ENCODE measurements at regions not wholly inside any gene's neighbourhood (a gene's known extent, or its start where the extent isn't known, plus 50 kb on each side); places are given as distances from the start of the nearest gene placed in this dataset.

DNA sequence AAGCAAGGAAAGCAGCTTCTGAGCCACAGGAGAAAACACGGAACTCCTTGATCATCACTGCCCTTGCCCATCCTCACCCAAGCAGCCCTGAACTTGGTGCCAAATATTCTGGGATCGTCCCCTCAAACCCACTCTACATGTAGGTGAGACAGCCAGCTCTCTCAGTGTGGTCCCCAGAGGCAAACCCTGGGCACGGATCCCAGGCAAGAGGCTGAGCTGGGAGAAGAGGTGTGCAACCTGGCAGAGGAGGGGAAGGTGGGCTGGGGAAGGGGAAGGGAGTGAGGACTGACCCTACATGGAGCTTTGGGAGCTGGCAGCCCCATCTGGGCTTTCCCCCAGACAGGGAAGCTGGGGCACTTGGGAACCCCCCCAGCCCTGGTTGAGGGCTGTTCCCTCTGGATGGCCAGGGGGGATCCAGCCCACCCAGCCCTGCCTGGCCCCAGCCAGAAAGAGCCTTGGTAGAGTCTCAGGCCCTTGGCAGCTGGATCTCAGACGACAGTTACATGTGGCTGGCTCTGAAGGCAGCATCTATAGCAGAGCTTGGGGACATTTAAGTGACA lies 186.2 kb upstream of the CST7 start:
- Mint-ChIP-seq H3K4me1 (ENCODE audit: unreplicated experiment) (no peaks in the 10 kb centered on the region), H3K27ac (no peak overlapping the region)
- DNase-seq (ENCODE audit: extremely low spot score, unreplicated experiment): peak; percentile 60

DNA sequence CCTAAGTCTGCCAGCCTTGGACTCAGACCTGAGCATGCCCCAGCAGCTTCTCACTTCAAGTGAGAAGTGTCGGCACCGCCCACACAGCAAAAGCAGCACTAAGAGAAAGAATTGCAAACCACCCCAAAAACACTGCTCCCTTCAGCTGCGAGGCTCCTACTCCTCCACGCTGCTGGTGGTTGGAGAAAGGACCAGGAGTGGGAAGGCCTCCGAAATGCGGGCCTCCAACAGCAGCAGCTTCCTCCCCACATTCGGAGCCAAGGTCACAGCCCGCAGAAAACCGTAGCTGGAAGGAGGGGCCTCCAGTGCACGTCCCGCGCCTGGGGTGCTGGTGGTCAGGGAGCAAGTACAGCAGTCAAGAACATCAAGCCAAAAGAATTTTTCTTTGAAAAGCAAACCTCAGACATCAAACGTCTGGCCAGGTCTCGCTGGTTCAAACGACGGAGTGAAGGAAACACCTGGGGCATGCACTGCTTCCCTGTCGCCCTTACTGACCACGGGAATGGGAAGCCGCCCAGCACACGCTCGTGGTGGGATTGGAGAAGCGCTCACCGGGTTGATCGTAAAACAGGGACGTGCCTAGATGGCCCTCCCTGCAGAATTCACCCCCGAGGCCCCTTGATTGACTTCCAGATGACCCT lies 185.6 kb upstream of the CST7 start:
- Mint-ChIP-seq H3K4me1 (ENCODE audit: unreplicated experiment) (peaks cover 5% of the 10 kb centered on the region), H3K27ac (no peak overlapping the region), H3K36me3 (no peaks in the 10 kb centered on the region), H3K27me3 (no peaks in the 10 kb centered on the region), H3K4me3 (no peak overlapping the region), H3K9me3 (no peaks in the 10 kb centered on the region)
- peak; percentile 47 for DNase-seq (ENCODE audit: extremely low spot score, unreplicated experiment)
- TF ChIP-seq, protein P1, sequence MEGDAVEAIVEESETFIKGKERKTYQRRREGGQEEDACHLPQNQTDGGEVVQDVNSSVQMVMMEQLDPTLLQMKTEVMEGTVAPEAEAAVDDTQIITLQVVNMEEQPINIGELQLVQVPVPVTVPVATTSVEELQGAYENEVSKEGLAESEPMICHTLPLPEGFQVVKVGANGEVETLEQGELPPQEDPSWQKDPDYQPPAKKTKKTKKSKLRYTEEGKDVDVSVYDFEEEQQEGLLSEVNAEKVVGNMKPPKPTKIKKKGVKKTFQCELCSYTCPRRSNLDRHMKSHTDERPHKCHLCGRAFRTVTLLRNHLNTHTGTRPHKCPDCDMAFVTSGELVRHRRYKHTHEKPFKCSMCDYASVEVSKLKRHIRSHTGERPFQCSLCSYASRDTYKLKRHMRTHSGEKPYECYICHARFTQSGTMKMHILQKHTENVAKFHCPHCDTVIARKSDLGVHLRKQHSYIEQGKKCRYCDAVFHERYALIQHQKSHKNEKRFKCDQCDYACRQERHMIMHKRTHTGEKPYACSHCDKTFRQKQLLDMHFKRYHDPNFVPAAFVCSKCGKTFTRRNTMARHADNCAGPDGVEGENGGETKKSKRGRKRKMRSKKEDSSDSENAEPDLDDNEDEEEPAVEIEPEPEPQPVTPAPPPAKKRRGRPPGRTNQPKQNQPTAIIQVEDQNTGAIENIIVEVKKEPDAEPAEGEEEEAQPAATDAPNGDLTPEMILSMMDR (conservative IDR thresholded peaks at IDR 0.05): no peak

More for the DNA sequence above, 186.2 kb upstream of the CST7 start:
- no peaks in the 10 kb centered on the region for H3K27me3 Mint-ChIP-seq
- no peaks in the 10 kb centered on the region for H3K36me3 Mint-ChIP-seq
- no peaks in the 10 kb centered on the region for H3K9me3 Mint-ChIP-seq
- no peak overlapping the region for H3K4me3 Mint-ChIP-seq
- TF ChIP-seq, protein P1 (conservative IDR thresholded peaks at IDR 0.05): no peak

DNA sequence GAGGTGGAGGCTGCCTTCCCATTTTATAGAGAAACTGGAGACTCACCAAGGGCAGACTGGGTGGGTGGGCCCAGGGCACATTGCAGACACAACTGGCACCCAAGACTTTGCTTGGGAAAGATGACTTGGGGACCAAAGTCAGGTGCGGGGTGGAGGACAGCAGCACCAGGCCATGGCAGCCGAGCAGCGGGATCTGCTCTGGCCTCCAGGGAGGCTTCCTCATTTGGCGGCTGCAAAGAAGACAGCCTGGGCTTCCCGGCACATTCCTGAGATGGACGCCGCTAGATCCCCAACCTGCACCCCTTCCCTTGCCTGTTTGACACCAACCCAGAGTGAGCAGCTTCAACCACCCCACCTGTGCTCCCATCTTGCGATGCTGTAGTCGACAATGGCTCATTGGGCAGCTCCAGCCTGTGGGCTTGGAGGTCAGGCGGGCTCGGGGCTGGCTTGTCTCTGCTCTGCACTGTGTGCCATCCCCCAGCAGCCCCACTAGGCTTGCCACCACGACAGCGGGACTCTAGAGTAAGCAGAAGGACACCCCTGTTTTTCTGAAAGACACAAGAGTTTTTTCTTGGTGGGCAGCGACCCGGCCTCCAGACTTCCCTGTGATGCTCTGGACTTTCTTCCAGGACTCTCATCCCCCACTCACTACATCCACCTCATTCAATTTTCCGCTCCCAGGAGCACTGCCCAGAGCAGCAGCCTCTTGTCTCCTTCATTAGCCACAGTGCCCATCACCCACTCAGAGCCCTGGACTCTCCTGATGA lies 184.9 kb upstream of the CST7 start:
- DNase-seq (ENCODE audit: extremely low spot score, unreplicated experiment): peak; percentile 47
- H3K27me3 Mint-ChIP-seq: no peaks in the 10 kb centered on the region
- H3K4me1 Mint-ChIP-seq (ENCODE audit: unreplicated experiment): peaks cover 12% of the 10 kb centered on the region
- no peak overlapping the region for H3K27ac Mint-ChIP-seq
- H3K4me3 Mint-ChIP-seq: no peak overlapping the region
- TF ChIP-seq, protein P1 (conservative IDR thresholded peaks at IDR 0.05): no peak
- no peaks in the 10 kb centered on the region for H3K36me3 Mint-ChIP-seq
- H3K9me3 Mint-ChIP-seq: no peaks in the 10 kb centered on the region

DNA sequence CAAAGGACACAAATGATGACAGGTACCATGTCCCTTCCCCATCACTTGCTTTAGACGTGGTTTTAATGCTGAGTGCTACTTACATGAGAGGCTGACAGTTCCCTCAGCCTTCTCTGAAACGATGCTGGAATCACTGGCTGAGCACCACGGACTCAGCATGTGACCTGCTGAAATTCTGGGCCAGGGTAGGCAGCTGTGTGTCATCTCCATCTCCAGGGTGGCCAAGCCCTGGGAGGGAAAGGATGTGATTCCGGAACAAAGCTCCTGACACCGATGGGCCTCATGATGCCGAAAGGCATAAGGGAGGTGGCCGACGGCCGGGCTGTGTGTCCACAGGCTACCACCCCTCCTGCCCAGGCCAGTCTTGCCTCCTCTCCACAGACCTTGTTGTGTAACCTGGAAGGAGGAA lies 184.3 kb upstream of the CST7 start:
- Mint-ChIP-seq H3K36me3 (no peaks in the 10 kb centered on the region), H3K27me3 (no peaks in the 10 kb centered on the region)

DNA sequence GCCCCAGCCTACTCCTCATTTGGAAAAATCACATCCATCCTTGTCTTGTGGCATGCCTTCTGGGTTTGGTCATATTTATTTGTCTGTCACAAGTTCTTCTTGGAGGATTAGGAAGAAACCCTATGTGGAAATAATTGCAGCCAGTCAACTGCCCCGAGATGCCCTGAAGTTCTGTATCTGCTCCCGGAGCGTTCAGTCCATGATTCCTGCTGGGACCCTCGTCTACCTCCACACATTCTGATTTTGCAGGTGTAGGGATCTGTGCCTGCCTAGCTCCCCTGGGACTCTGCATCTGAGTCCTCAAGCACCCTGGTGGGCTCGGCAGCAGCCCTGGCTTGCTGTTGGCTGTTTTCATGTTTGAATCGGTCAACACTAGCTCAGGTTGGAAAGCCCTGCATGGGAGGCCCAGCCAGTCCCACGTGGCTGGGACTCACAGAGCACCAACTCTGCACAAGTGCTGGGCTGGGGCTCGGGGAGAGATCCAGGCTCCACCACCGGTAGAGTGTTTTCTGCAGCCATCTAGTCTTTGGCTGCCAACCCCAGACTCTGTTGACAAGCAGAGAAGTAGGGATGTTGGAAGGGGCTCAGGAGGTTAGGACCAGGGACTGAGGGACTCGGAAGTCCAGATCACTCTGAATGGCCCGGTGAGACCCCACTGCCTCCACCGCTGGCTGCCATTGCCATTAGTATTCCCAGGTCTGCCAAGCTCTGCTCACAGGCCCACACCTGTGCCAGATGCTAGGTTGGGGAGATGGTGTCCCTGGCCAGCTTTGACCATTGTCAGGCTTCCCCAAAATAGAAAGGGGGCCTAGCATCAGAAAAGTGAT lies 183.5 kb upstream of the CST7 start:
- H3K27me3 Mint-ChIP-seq: no peaks in the 10 kb centered on the region
- no peaks in the 10 kb centered on the region for H3K9me3 Mint-ChIP-seq
- DNase-seq (ENCODE audit: extremely low spot score, unreplicated experiment): peak; percentile 44
- TF ChIP-seq, protein P1 (conservative IDR thresholded peaks at IDR 0.05): no peak
- no peaks in the 10 kb centered on the region for H3K36me3 Mint-ChIP-seq
- H3K4me1 Mint-ChIP-seq (ENCODE audit: unreplicated experiment): peaks cover 12% of the 10 kb centered on the region
- no peak overlapping the region for H3K27ac Mint-ChIP-seq
- H3K4me3 Mint-ChIP-seq: no peak overlapping the region

More for the DNA sequence above, 184.3 kb upstream of the CST7 start:
- Mint-ChIP-seq H3K4me3 (no peak overlapping the region), H3K9me3 (no peaks in the 10 kb centered on the region), H3K27ac (no peak overlapping the region), H3K4me1 (ENCODE audit: unreplicated experiment) (peaks cover 12% of the 10 kb centered on the region)
- peak; percentile 56 for DNase-seq (ENCODE audit: extremely low spot score, unreplicated experiment)
- TF ChIP-seq, protein P1 (conservative IDR thresholded peaks at IDR 0.05): no peak
